GOT3 (cell line): ENCODE measurements at regions not wholly inside any gene's neighbourhood (a gene's known extent, or its start where the extent isn't known, plus 50 kb on each side); places are given as distances from the start of the nearest gene placed in this dataset.

ENCODE experiments used
- DNase-seq: peaks from one replicate; lab custom pipeline; 2025; ENCODE audit warnings: mixed read lengths; lab: John Stamatoyannopoulos, UW

GRCh38 chr18:78701771-78702396 lies 277.7 kb upstream of the SALL3 start:
- DNase-seq = no peak

DNA sequence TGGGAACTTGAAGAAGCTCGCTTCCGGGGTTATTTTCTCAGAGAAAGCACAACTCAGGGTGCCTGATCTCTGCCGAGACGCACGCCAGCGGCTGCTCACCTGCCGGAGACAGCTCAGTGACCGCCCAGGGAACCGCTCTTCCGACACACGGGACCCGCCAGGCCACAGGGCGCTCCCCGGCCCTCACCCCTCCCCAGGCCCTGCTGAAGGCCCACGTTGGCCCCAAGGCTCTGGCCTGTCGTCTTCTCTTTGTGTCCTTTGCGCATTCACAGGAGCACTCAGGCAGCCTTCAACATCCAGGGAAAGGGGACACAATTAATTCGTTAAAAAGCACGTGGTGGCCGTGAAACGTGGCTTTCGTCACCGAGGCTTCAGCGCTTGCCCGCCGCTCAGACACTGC lies 276.3 kb upstream of the SALL3 start:
- no peak for DNase-seq

GRCh38 chr18:78704971-78705461 lies 274.6 kb upstream of the SALL3 start:
- DNase-seq = no peak

DNA sequence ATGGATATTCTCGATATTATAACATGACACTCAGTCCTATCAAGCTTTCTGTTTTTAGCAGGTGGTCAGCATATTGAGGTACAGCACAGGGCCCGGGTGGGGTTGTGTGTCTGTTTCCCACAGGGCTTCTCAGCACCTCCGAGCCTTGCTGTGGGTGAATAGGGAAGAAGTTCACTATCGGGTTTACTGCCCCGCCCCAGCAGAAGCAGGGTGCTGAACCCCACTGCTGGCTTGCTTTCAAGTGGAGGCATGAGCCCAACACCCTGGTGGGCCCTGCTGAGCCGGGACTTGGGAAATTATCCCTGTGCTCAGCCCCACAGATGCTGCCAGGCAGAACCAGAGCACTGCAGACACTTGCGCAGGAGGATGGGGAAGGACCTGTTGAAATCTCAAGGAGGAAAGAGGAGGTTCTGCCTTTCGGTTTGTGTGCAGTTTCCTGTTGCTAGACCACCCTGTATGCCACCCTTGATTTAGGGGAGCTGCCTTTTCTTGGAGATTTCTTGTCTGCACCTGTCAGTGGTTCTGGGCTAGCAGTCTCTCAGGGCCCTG lies 270.3 kb upstream of the SALL3 start:
- DNase-seq = no peak

- DNase-seq = no peak
Observed at GRCh38 chr18:78711316-78711715, 268.3 kb upstream of the SALL3 start.

GRCh38 chr18:78711971-78712370 lies 267.6 kb upstream of the SALL3 start:
- no peak for DNase-seq

DNA sequence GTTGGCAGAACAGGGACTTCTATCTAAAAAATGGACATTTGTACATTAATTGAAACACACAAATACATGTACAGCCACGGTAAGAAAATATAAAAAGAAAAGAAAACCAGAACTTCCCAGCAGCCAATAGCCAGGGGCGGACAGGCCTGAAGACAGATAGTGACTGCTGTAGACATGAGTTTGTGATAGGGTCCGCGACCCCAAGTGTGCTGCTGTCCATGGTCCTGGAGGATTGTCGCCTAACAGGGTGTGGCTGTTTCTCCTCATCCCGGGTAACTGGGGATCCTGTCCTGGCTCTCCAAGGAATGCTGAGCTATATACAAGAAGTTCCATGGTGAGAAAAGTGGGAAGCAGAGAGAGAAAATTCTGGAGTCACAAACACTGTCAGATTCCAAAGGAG lies 266.5 kb upstream of the SALL3 start:
- DNase-seq = no peak

DNA sequence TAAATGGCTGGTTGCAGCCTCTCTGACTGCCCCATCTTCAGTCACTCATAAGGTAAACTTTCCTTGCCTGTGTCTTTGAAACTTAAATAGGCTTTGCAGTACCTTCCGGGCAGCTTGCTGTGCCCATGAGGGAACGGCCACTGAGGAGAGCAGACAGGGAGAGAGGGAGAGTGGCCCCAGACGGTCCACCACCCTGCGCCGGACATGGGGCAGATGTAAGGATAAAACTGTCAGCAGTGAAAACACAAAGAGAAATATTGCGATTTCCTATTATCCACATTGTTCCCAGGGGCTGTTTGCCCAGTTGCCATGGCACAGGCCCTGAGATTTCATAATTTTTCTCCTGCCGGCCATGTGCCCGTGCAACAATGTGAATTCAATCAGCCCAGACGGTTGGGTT lies 265.9 kb upstream of the SALL3 start:
- DNase-seq = no peak

- DNase-seq = no peak
Observed at GRCh38 chr18:78716022-78716421, 263.6 kb upstream of the SALL3 start.

DNA sequence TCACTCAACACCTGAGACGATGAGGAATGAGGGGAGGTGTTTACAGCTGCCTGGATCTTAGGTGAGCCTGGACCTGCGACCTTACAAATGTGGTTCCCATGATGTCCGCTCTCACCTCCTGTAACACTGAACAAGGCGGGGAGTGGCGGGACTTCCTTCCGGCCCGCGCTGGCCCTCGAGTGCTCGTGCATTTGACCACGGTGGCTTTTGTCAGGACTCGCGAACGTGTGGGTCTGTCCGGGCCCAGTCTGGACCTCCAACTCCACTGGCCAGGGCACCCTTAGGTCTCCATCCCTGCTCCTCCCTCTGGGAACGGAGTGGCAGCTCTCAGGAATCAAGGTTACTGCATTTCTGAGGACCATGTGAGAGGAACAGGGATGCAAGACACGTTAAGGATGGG lies 263.0 kb upstream of the SALL3 start:
- DNase-seq = no peak

DNA sequence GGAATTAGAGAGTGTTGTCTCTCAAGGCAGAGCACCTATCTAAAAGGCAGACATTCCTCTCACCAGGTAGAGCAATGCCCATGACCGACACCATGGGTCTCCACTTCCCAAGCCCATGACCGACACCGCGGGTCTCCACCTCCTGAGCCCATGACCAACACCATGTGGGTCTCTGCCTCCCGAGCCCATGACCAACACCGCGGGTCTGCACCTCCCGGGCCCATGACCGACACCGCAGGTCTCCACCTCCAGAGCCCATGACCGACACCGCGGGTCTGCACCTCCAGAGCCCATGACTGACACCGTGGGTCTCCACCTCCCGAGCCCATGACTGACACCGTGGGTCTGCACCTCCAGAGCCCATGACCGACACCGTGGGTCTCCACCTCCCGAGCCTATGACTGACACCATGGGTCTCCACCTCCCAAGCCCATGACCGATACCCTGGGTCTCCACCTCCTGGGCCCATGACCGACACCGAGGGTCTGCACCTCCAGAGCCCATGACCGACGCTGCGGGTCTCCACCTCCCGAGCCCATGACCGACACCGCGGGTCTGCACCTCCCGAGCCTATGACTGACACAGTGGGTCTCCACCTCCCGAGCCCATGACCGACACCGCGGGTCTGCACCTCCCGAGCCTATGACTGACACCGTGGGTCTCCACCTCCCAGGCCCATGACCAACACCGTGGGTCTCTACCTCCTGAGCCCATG lies 262.4 kb upstream of the SALL3 start:
- no peak for DNase-seq

GRCh38 chr18:78717766-78718150 lies 261.9 kb upstream of the SALL3 start:
- DNase-seq = no peak

DNA sequence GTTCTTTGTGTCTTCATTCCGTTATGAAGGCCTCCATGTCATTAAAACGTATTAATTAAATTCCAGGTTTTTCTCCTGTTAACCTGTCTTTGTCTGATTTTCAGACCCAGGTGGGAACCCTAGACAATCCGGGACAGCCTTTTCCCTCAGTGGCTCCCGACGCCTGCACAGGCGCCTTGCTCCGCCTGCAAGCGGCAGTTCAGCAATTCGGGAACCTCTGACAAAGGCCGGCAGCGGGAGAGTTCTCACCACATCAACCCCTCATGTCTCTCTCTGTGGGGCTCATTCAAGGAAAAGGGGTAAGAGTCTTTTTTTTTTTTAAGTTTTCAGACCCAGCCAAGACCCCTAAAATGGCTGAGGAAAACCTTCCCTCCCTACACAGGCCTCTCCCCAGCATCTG lies 259.8 kb upstream of the SALL3 start:
- no peak for DNase-seq

- no peak for DNase-seq
Observed at GRCh38 chr18:78720456-78721237, 259.0 kb upstream of the SALL3 start.

DNA sequence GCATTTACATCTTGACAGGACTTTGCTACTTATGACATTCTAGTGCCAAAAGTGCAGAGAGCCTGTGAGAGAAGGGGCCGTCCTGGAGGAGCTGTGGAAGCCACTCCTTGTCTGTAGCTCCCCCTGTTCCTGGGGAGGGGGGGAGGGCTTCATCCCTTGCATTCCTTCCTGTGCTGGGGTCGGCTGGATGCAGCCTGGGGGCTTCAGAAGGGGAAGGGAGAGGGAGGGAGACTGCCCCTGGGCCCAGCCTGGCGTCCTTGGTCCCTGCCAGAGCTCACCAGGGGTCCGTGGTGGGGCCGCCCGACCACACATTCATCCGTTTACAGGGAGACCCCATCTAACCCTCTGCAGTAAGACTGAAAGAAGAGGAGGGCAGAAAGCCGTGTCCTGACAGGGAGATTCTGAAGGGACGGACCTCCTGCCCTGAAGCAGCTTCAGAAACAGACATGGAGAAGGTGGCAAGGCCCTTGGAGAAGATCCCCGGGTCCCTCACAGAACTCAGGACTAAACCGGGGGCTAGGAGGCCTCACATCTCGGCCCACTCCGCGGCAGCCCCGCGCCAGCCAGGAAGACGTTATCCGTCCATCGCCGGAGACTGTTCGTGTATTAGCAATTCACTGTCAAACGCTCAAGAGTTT lies 258.3 kb upstream of the SALL3 start:
- no peak for DNase-seq

DNA sequence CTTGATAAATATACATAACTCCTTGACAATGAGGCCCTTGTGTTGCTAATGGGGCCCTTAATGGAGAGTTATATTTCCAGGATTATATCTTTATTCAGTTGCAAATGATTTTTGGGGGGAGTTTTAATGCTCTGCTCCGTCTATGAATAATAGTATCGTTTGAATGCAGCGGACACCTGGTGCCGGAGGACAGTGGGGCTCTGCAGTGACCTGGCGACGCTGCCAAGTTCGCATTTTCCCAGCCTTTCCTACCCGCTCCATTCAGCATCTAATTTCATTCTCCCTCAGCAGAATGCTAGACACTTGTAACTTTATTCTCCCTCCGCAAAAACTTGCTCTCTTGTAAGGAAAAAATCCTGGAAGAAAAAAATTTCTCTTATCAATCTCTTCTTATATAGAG lies 257.6 kb upstream of the SALL3 start:
- no peak for DNase-seq

DNA sequence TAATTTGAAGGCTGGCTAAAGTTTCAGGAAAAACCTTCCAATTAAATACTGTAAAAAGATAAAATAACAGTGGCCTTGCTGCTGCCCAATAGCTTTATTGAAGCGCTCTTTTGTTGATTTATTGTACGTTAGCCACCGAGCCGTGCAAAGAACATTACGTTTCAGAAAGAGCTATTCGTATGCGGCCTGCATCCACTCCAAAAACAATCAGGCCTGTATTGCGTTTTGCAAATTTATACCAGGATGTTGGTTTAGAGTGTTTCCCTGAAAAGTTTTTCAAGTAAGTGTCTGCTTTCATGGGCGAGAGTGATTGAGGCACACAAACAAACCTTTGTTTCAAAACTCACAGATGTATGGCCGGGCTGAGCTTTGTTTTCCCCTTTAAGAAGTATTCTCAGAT lies 257.2 kb upstream of the SALL3 start:
- DNase-seq = no peak

GRCh38 chr18:78722929-78723710 lies 256.5 kb upstream of the SALL3 start:
- no peak for DNase-seq

DNA sequence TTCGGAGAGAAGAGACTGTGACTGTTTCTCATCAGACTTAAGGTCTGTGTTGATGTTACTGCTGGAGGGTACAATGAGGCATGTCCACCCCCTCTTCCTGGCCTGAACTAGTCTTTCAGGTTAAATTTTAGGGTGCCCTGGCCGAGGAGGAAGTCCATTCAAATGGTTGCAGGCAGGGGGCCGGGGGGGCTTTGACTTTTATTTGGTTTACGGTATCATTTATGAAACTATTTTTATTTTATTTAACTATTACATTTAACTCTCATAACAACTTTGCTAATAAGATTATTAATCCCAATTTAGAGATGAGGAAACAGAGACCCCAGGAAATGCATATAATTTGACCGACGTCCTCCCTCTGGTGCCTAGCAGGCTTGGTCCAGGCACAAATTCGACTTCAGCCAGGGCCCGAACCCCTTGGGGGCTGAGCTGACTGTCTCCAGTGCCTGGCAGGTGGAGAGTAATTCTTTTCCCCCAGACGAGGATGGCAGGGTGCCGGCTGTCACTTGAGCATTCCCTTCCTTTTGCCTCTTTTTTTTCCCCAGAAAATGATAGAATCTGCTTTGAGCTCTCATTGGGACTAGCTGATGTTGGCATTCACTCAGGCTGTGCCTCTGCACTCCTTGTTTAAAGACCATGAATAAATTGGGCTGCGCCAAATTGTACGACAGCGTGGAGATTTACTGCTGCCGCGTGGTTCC lies 255.3 kb upstream of the SALL3 start:
- no peak for DNase-seq

- DNase-seq = no peak
Observed at GRCh38 chr18:78725426-78725825, 254.2 kb upstream of the SALL3 start.
